ENCODE measurements at regions not wholly inside any gene's neighbourhood (a gene's known extent, or its start where the extent isn't known, plus 50 kb on each side); places are given as distances from the start of the nearest gene placed in this dataset.

DNA sequence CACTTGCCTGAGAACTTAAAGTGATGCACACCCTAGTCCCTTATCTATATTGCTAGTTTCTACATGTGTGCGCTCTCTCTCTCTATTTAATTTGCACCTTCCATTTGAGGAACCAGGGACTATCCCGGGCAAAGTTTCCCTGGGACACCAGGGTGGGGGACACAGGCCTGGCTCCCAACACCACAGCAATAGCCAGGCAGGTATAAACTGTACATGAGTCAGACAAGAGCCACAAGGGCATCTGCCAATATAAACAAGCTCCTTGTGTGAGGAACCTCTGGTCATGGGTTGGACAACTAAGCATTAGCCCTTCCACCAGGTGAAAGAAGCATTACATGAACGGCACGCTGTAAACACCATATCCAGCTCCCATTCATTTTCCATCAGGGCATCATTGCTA is 455.5 kb downstream of the STIM2 start:
- TF ChIP-seq, protein P1, sequence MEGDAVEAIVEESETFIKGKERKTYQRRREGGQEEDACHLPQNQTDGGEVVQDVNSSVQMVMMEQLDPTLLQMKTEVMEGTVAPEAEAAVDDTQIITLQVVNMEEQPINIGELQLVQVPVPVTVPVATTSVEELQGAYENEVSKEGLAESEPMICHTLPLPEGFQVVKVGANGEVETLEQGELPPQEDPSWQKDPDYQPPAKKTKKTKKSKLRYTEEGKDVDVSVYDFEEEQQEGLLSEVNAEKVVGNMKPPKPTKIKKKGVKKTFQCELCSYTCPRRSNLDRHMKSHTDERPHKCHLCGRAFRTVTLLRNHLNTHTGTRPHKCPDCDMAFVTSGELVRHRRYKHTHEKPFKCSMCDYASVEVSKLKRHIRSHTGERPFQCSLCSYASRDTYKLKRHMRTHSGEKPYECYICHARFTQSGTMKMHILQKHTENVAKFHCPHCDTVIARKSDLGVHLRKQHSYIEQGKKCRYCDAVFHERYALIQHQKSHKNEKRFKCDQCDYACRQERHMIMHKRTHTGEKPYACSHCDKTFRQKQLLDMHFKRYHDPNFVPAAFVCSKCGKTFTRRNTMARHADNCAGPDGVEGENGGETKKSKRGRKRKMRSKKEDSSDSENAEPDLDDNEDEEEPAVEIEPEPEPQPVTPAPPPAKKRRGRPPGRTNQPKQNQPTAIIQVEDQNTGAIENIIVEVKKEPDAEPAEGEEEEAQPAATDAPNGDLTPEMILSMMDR (conservative IDR thresholded peaks at IDR 0.05 in 1 of 2, IDR thresholded peaks at IDR 0.05 in 1 of 2; ENCODE audit: low read depth in 1 of 2, low read length in 2 of 2) = no peak
- TF ChIP-seq EZH2 (IDR thresholded peaks at IDR 0.05; ENCODE audit: low read length, missing control alignments) = no peak

All from fibroblast of lung (primary cell).